HG02970 (cell line): ENCODE measurements at regions not wholly inside any gene's neighbourhood (a gene's known extent, or its start where the extent isn't known, plus 50 kb on each side); places are given as distances from the start of the nearest gene placed in this dataset.

Experiments
- ATAC-seq: cut with Tn5 transposase; IDR thresholded peaks from one replicate; pipeline ENCODE4 v1.9.1; 2021; ENCODE audit warnings: mild to moderate bottlenecking, moderate library complexity, moderate number of reproducible peaks; ENCODE audit not compliant: unreplicated experiment, low FRiP score

- no peak for ATAC-seq
Measured at GRCh38 chr2:81853341-81853740, 1548.8 kb upstream of the LRRTM1 start.

GRCh38 chr2:81852651-81853050 lies 1548.1 kb upstream of the LRRTM1 start:
- ATAC-seq, result no peak

GRCh38 chr2:81839780-81840179 lies 1535.2 kb upstream of the LRRTM1 start:
- ATAC-seq, result no peak

GRCh38 chr2:81835321-81836000 lies 1530.9 kb upstream of the LRRTM1 start:
- ATAC-seq, result no peak

GRCh38 chr2:81786811-81787210 lies 1482.3 kb upstream of the LRRTM1 start:
- no peak for ATAC-seq

- ATAC-seq, result no peak
Measured at GRCh38 chr2:81767187-81767912, 1462.8 kb upstream of the LRRTM1 start.

- ATAC-seq, result no peak
Measured at GRCh38 chr2:81747481-81748070, 1443.0 kb upstream of the LRRTM1 start.

GRCh38 chr2:81739966-81740365 lies 1435.4 kb upstream of the LRRTM1 start:
- ATAC-seq, result no peak

GRCh38 chr2:81734981-81735380 lies 1430.4 kb upstream of the LRRTM1 start:
- no peak for ATAC-seq

GRCh38 chr2:81714817-81715216 lies 1410.3 kb upstream of the LRRTM1 start:
- no peak for ATAC-seq

GRCh38 chr2:81706856-81707255 lies 1402.3 kb upstream of the LRRTM1 start:
- no peak for ATAC-seq

GRCh38 chr2:81703831-81704230 lies 1399.3 kb upstream of the LRRTM1 start:
- ATAC-seq, result no peak

- no peak for ATAC-seq
Measured at GRCh38 chr2:81692566-81692965, 1388.0 kb upstream of the LRRTM1 start.

GRCh38 chr2:81675641-81676040 lies 1371.1 kb upstream of the LRRTM1 start:
- no peak for ATAC-seq

GRCh38 chr2:81672923-81673322 lies 1368.4 kb upstream of the LRRTM1 start:
- no peak for ATAC-seq

GRCh38 chr2:81672516-81672915 lies 1368.0 kb upstream of the LRRTM1 start:
- no peak for ATAC-seq

GRCh38 chr2:81670885-81671284 lies 1366.3 kb upstream of the LRRTM1 start:
- no peak for ATAC-seq

GRCh38 chr2:81661081-81661480 lies 1356.5 kb upstream of the LRRTM1 start:
- no peak for ATAC-seq

- no peak for ATAC-seq
Measured at GRCh38 chr2:81658227-81658626, 1353.7 kb upstream of the LRRTM1 start.

GRCh38 chr2:81650048-81650971 lies 1345.8 kb upstream of the LRRTM1 start:
- ATAC-seq, result no peak

- ATAC-seq, result no peak
Measured at GRCh38 chr2:81648806-81649205, 1344.3 kb upstream of the LRRTM1 start.
